ENCODE measurements at regions not wholly inside any gene's neighbourhood (a gene's known extent, or its start where the extent isn't known, plus 50 kb on each side); places are given as distances from the start of the nearest gene placed in this dataset.

GRCh38 chr3:87788516-87788915 lies 270.3 kb downstream of the CGGBP1 start:
- Histone ChIP-seq H3K4me3 (no peak overlapping the region), H3K27ac (no peak overlapping the region), H3K9me3 (no peaks in the 10 kb centered on the region), H3K4me1 (peaks cover 7% of the 10 kb centered on the region), H3K36me3 (ENCODE audit: low read depth, missing control alignments) (no peaks in the 10 kb centered on the region), H3K27me3 (no peaks in the 10 kb centered on the region)
- no peak for TF ChIP-seq POLR2A (IDR thresholded peaks at IDR 0.05)
- TF ChIP-seq CTCF (IDR thresholded peaks at IDR 0.05): no peak
- intact Hi-C loops (cut with DNase I; ENCODE audit: low total_unique reads): no loop called here
- DNase-seq: no peak
- WGBS, 2 donors: 66 to 77% methylated on average over 4 of the region's 4 CpGs

GRCh38 chr3:87780811-87781210 lies 278.0 kb downstream of the CGGBP1 start:
- WGBS, 2 donors: 90 to 94% methylated on average over 2 of the region's 2 CpGs
- no peak overlapping the region for H3K27ac ChIP-seq
- TF ChIP-seq POLR2A (IDR thresholded peaks at IDR 0.05): no peak
- no peak for TF ChIP-seq CTCF (IDR thresholded peaks at IDR 0.05)
- H3K9me3 ChIP-seq: no peaks in the 10 kb centered on the region
- no peaks in the 10 kb centered on the region for H3K36me3 ChIP-seq (ENCODE audit: low read depth, missing control alignments)
- H3K4me3 ChIP-seq: no peak overlapping the region
- no peak for DNase-seq
- H3K27me3 ChIP-seq: no peaks in the 10 kb centered on the region
- H3K4me1 ChIP-seq: no peaks in the 10 kb centered on the region
- intact Hi-C loops (cut with DNase I; ENCODE audit: low total_unique reads): no loop called here

- H3K27ac ChIP-seq: no peak overlapping the region
- H3K27me3 ChIP-seq: no peaks in the 10 kb centered on the region
- intact Hi-C loops (cut with DNase I; ENCODE audit: low total_unique reads): no loop called here
- no peaks in the 10 kb centered on the region for H3K9me3 ChIP-seq
- 74 to 76% methylated on average over 1 of the region's 1 CpG for WGBS, 2 donors
- H3K4me1 ChIP-seq: no peaks in the 10 kb centered on the region
- no peaks in the 10 kb centered on the region for H3K36me3 ChIP-seq (ENCODE audit: low read depth, missing control alignments)
- no peak for DNase-seq
- H3K4me3 ChIP-seq: no peak overlapping the region
- TF ChIP-seq POLR2A (IDR thresholded peaks at IDR 0.05) (no peak), CTCF (IDR thresholded peaks at IDR 0.05) (no peak)
These were observed 279.9 kb downstream of the CGGBP1 start for GRCh38 chr3:87778876-87779275.

- DNase-seq: peak; percentile 36
- Histone ChIP-seq H3K4me1 (no peaks in the 10 kb centered on the region), H3K4me3 (no peak overlapping the region), H3K27me3 (no peaks in the 10 kb centered on the region), H3K9me3 (no peaks in the 10 kb centered on the region), H3K27ac (no peak overlapping the region), H3K36me3 (ENCODE audit: low read depth, missing control alignments) (no peaks in the 10 kb centered on the region)
- intact Hi-C loops (cut with DNase I; ENCODE audit: low total_unique reads): no loop called here
- WGBS, 2 donors: 61 to 72% methylated on average over 5 of the region's 5 CpGs
- no peak for TF ChIP-seq POLR2A (IDR thresholded peaks at IDR 0.05)
- TF ChIP-seq CTCF (IDR thresholded peaks at IDR 0.05): peak in 2 of 3 experiments; percentile 30 to 45
These were observed 287.2 kb downstream of the CGGBP1 start for GRCh38 chr3:87771337-87772192.

GRCh38 chr3:87766721-87767120 lies 292.1 kb downstream of the CGGBP1 start:
- intact Hi-C loops (cut with DNase I; ENCODE audit: low total_unique reads): no loop called here
- H3K9me3 ChIP-seq: no peaks in the 10 kb centered on the region
- H3K4me3 ChIP-seq: no peak overlapping the region
- DNase-seq: no peak
- WGBS, 2 donors: 72 to 92% methylated on average over 2 of the region's 2 CpGs
- H3K27me3 ChIP-seq: no peaks in the 10 kb centered on the region
- no peak for TF ChIP-seq CTCF (IDR thresholded peaks at IDR 0.05)
- TF ChIP-seq POLR2A (IDR thresholded peaks at IDR 0.05): no peak
- no peaks in the 10 kb centered on the region for H3K4me1 ChIP-seq
- H3K36me3 ChIP-seq (ENCODE audit: low read depth, missing control alignments): no peaks in the 10 kb centered on the region
- no peak overlapping the region for H3K27ac ChIP-seq
